B cell (primary cell): ENCODE measurements at regions not wholly inside any gene's neighbourhood (a gene's known extent, or its start where the extent isn't known, plus 50 kb on each side); places are given as distances from the start of the nearest gene placed in this dataset.

Source experiments
- EZH2 ChIP-seq: IDR thresholded peaks from 2 replicates; pipeline ENCODE4 v1.6.1; 2012; ENCODE audit warnings: borderline replicate concordance, low read depth, mild to moderate bottlenecking, moderate library complexity, low read length; ENCODE audit not compliant: insufficient read depth, poor library complexity, severe bottlenecking
- TF ChIP-seq, protein P1 (sequence below): fragments of 200-600 bp; IDR thresholded peaks from one replicate; pipeline ENCODE4 v1.8.0; 2022; ENCODE audit warnings: antibody characterized with exemption, mild to moderate bottlenecking

DNA sequence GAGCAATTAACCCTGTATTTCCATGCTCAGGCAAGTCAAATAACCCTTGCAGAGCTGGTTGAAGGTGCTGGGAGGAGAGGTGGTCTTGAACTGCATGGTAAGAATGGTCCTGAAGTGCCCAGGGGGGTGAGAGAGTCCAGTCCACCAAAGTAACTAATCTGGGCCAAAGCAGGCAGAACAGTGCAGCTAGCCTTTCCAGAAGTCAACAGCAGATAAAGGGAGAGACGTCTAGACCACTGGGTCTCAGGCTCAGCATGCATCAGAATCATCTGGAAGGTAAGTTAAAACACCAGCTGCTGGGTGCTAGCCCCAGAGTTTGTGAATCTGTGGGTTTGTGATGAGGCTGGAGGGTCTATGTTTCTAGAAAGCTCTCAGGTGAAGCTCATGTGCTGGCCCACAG is 232.3 kb upstream of the ECI2 start:
- TF ChIP-seq, protein P1, sequence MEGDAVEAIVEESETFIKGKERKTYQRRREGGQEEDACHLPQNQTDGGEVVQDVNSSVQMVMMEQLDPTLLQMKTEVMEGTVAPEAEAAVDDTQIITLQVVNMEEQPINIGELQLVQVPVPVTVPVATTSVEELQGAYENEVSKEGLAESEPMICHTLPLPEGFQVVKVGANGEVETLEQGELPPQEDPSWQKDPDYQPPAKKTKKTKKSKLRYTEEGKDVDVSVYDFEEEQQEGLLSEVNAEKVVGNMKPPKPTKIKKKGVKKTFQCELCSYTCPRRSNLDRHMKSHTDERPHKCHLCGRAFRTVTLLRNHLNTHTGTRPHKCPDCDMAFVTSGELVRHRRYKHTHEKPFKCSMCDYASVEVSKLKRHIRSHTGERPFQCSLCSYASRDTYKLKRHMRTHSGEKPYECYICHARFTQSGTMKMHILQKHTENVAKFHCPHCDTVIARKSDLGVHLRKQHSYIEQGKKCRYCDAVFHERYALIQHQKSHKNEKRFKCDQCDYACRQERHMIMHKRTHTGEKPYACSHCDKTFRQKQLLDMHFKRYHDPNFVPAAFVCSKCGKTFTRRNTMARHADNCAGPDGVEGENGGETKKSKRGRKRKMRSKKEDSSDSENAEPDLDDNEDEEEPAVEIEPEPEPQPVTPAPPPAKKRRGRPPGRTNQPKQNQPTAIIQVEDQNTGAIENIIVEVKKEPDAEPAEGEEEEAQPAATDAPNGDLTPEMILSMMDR: no peak
- TF ChIP-seq EZH2: no peak
